WTC11 (cell line): ENCODE measurements at regions not wholly inside any gene's neighbourhood (a gene's known extent, or its start where the extent isn't known, plus 50 kb on each side); places are given as distances from the start of the nearest gene placed in this dataset.

Experiments used
- FOXK1 ChIP-seq: sonication (generic); formaldehyde crosslinking; IDR thresholded peaks from 2 replicates; pipeline ENCODE4 v1.8.0; 2022; ENCODE audit warnings: mild to moderate bottlenecking, moderate library complexity, missing genetic modification reagents
- SP1 ChIP-seq: sonication (generic); formaldehyde crosslinking; conservative IDR thresholded peaks from 2 replicates; pipeline ENCODE4 v1.8.1; 2022; ENCODE audit warnings: missing genetic modification reagents
- TF ChIP-seq, protein P1 (sequence below): fragments of 200-600 bp; IDR thresholded peaks from 2 replicates; pipeline ENCODE4 v1.8.0; 2022; ENCODE audit warnings: antibody characterized with exemption
- TF ChIP-seq, protein P2 (sequence below): sonication (generic); formaldehyde crosslinking; IDR thresholded peaks from 2 replicates; pipeline ENCODE4 v1.8.1; 2022; ENCODE audit warnings: mild to moderate bottlenecking, missing genetic modification reagents, moderate library complexity, borderline replicate concordance
- TF ChIP-seq, protein P3 (sequence below): sonication (generic); formaldehyde crosslinking; IDR thresholded peaks from 2 replicates; pipeline ENCODE4 v1.8.0; 2023; ENCODE audit warnings: missing genetic modification reagents, mild to moderate bottlenecking, borderline replicate concordance

DNA sequence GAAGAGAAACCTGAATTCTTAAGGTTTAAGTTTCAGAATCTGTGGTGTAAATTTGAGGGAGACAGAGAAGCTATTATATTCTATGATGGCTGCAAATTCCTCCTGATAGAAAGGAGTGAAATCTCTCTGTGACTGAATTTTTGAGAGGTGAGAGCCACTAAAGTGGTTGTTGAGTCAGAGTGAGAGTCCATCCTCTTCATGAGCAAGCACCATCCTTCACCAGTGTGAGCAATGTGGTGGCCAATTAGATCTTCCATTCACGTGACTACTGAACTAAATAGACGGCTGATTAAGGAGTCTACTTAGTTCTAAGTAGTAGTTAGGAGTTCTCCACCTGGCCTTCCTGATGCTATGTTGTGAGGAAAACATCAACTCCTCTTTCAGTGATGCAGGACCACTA lies 147.8 kb upstream of the CCNH start:
- TF ChIP-seq, protein P1, sequence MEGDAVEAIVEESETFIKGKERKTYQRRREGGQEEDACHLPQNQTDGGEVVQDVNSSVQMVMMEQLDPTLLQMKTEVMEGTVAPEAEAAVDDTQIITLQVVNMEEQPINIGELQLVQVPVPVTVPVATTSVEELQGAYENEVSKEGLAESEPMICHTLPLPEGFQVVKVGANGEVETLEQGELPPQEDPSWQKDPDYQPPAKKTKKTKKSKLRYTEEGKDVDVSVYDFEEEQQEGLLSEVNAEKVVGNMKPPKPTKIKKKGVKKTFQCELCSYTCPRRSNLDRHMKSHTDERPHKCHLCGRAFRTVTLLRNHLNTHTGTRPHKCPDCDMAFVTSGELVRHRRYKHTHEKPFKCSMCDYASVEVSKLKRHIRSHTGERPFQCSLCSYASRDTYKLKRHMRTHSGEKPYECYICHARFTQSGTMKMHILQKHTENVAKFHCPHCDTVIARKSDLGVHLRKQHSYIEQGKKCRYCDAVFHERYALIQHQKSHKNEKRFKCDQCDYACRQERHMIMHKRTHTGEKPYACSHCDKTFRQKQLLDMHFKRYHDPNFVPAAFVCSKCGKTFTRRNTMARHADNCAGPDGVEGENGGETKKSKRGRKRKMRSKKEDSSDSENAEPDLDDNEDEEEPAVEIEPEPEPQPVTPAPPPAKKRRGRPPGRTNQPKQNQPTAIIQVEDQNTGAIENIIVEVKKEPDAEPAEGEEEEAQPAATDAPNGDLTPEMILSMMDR, result no peak
- TF ChIP-seq SP1 (CRISPR knock-in tag) (no peak), FOXK1 (CRISPR knock-in tag) (no peak)
- TF ChIP-seq, protein P2, sequence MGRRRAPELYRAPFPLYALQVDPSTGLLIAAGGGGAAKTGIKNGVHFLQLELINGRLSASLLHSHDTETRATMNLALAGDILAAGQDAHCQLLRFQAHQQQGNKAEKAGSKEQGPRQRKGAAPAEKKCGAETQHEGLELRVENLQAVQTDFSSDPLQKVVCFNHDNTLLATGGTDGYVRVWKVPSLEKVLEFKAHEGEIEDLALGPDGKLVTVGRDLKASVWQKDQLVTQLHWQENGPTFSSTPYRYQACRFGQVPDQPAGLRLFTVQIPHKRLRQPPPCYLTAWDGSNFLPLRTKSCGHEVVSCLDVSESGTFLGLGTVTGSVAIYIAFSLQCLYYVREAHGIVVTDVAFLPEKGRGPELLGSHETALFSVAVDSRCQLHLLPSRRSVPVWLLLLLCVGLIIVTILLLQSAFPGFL (CRISPR knock-in tag), result no peak
- TF ChIP-seq, protein P3, sequence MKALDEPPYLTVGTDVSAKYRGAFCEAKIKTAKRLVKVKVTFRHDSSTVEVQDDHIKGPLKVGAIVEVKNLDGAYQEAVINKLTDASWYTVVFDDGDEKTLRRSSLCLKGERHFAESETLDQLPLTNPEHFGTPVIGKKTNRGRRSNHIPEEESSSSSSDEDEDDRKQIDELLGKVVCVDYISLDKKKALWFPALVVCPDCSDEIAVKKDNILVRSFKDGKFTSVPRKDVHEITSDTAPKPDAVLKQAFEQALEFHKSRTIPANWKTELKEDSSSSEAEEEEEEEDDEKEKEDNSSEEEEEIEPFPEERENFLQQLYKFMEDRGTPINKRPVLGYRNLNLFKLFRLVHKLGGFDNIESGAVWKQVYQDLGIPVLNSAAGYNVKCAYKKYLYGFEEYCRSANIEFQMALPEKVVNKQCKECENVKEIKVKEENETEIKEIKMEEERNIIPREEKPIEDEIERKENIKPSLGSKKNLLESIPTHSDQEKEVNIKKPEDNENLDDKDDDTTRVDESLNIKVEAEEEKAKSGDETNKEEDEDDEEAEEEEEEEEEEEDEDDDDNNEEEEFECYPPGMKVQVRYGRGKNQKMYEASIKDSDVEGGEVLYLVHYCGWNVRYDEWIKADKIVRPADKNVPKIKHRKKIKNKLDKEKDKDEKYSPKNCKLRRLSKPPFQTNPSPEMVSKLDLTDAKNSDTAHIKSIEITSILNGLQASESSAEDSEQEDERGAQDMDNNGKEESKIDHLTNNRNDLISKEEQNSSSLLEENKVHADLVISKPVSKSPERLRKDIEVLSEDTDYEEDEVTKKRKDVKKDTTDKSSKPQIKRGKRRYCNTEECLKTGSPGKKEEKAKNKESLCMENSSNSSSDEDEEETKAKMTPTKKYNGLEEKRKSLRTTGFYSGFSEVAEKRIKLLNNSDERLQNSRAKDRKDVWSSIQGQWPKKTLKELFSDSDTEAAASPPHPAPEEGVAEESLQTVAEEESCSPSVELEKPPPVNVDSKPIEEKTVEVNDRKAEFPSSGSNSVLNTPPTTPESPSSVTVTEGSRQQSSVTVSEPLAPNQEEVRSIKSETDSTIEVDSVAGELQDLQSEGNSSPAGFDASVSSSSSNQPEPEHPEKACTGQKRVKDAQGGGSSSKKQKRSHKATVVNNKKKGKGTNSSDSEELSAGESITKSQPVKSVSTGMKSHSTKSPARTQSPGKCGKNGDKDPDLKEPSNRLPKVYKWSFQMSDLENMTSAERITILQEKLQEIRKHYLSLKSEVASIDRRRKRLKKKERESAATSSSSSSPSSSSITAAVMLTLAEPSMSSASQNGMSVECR (CRISPR knock-in tag), result no peak
